Vagina (tissue), 2 donors: ENCODE measurements at regions not wholly inside any gene's neighbourhood (a gene's known extent, or its start where the extent isn't known, plus 50 kb on each side); places are given as distances from the start of the nearest gene placed in this dataset.

ENCODE experiments used
- DNase-seq, 2 donors: peaks; one replicate each; pipeline ENCODE4 v3.0.0-alpha.2; 2017; ENCODE audit errors: extremely low spot score in 2 of 2
- H3K27ac ChIP-seq: fragments of 200-600 bp; sonication (generic); one replicate; pipeline ENCODE4 v1.5.1; 2019
- H3K27me3 ChIP-seq: fragments of 200-600 bp; sonication (generic); one replicate; pipeline ENCODE4 v1.5.1; 2019
- H3K36me3 ChIP-seq, 2 donors: fragments of 200-600 bp; sonication (generic); one replicate each; pipeline ENCODE4 v1.5.1; 2017 to 2019
- H3K4me1 ChIP-seq: fragments of 200-600 bp; sonication (generic); one replicate; pipeline ENCODE4 v1.5.1; 2019
- H3K4me3 ChIP-seq, 2 donors: fragments of 200-600 bp; sonication (generic); 1 replicate in 1 of 2; 2 replicates in 1 of 2; pipeline ENCODE4 v1.5.1; 2016 to 2019
- H3K9me3 ChIP-seq: fragments of 200-600 bp; sonication (generic); one replicate; pipeline ENCODE4 v1.5.1; 2019
- CTCF ChIP-seq, 3 experiments: fragments of 450-650 bp in 2 of 3; fragments of 200-600 bp in 1 of 3; sonication (generic) in 1 of 3; IDR thresholded peaks; one replicate each; pipeline ENCODE4 v1.5.1; 2017 to 2019; ENCODE audit warnings: antibody characterized with exemption in 3 of 3, mild to moderate bottlenecking in 2 of 3, moderate library complexity in 2 of 3
- POLR2A ChIP-seq, 2 donors: fragments of 450-650 bp; IDR thresholded peaks; one replicate each; pipeline ENCODE4 v1.6.1; 2017; ENCODE audit warnings: antibody characterized with exemption in 2 of 2, mild to moderate bottlenecking in 2 of 2, moderate library complexity in 2 of 2
- POLR2AphosphoS5 ChIP-seq, 2 donors: sonication (generic); formaldehyde crosslinking; IDR thresholded peaks; one replicate each; pipeline ENCODE4 v1.9.0; 2017; ENCODE audit warnings: antibody characterized with exemption in 2 of 2, mild to moderate bottlenecking in 2 of 2, low read depth in 1 of 2; ENCODE audit not compliant: insufficient read depth in 1 of 2
- intact Hi-C: fragments of 100-400 bp; cut with DNase I; formaldehyde crosslinking; loops from one replicate; pipeline ENCODE4 v1.15.1; 2023

GRCh38 chr4:135368831-135369230 lies 1167.2 kb upstream of the PABPC4L start:
- no peak overlapping the region for H3K27ac ChIP-seq
- no peaks in the 10 kb centered on the region for H3K9me3 ChIP-seq
- no peaks in the 10 kb centered on the region for H3K27me3 ChIP-seq
- H3K4me3 ChIP-seq = no peak overlapping the region
- TF ChIP-seq CTCF (IDR thresholded peaks at IDR 0.05) (no peak), POLR2A (IDR thresholded peaks at IDR 0.05) (no peak), POLR2AphosphoS5 (IDR thresholded peaks at IDR 0.05; ENCODE audit: insufficient read depth in 1 of 2, low read depth in 1 of 2) (no peak)
- intact Hi-C loops = no loop called here
- DNase-seq = no peak
- no peaks in the 10 kb centered on the region for H3K4me1 ChIP-seq
- no peaks in the 10 kb centered on the region for H3K36me3 ChIP-seq

- Histone ChIP-seq H3K4me3 (no peak overlapping the region), H3K27ac (no peak overlapping the region), H3K27me3 (no peaks in the 10 kb centered on the region), H3K4me1 (no peaks in the 10 kb centered on the region), H3K9me3 (no peaks in the 10 kb centered on the region), H3K36me3 (no peaks in the 10 kb centered on the region)
- TF ChIP-seq CTCF (IDR thresholded peaks at IDR 0.05) (no peak), POLR2AphosphoS5 (IDR thresholded peaks at IDR 0.05; ENCODE audit: insufficient read depth in 1 of 2, low read depth in 1 of 2) (no peak), POLR2A (IDR thresholded peaks at IDR 0.05) (no peak)
- intact Hi-C loops = no loop called here
- no peak for DNase-seq
Measured at GRCh38 chr4:135365065-135365464, 1163.5 kb upstream of the PABPC4L start.

- intact Hi-C loops = no loop called here
- DNase-seq = no peak
- TF ChIP-seq POLR2AphosphoS5 (IDR thresholded peaks at IDR 0.05; ENCODE audit: insufficient read depth in 1 of 2, low read depth in 1 of 2) = no peak
- TF ChIP-seq POLR2A (IDR thresholded peaks at IDR 0.05) = no peak
- no peak for TF ChIP-seq CTCF (IDR thresholded peaks at IDR 0.05)
- no peak overlapping the region for H3K4me3 ChIP-seq
- no peak overlapping the region for H3K27ac ChIP-seq
- no peaks in the 10 kb centered on the region for H3K4me1 ChIP-seq
- H3K9me3 ChIP-seq = no peaks in the 10 kb centered on the region
- no peaks in the 10 kb centered on the region for H3K27me3 ChIP-seq
- H3K36me3 ChIP-seq = no peaks in the 10 kb centered on the region
Measured at GRCh38 chr4:135359128-135359527, 1157.5 kb upstream of the PABPC4L start.

GRCh38 chr4:135357091-135357490 lies 1155.5 kb upstream of the PABPC4L start:
- no peaks in the 10 kb centered on the region for H3K36me3 ChIP-seq
- no peak overlapping the region for H3K4me3 ChIP-seq
- TF ChIP-seq POLR2A (IDR thresholded peaks at IDR 0.05) (no peak), POLR2AphosphoS5 (IDR thresholded peaks at IDR 0.05; ENCODE audit: insufficient read depth in 1 of 2, low read depth in 1 of 2) (no peak), CTCF (IDR thresholded peaks at IDR 0.05) (no peak)
- H3K27me3 ChIP-seq = no peaks in the 10 kb centered on the region
- H3K4me1 ChIP-seq = no peaks in the 10 kb centered on the region
- H3K27ac ChIP-seq = no peak overlapping the region
- intact Hi-C loops = no loop called here
- H3K9me3 ChIP-seq = no peaks in the 10 kb centered on the region
- DNase-seq = no peak

GRCh38 chr4:135354876-135355275 lies 1153.3 kb upstream of the PABPC4L start:
- intact Hi-C loops = no loop called here
- no peaks in the 10 kb centered on the region for H3K36me3 ChIP-seq
- H3K4me1 ChIP-seq = no peaks in the 10 kb centered on the region
- TF ChIP-seq POLR2A (IDR thresholded peaks at IDR 0.05) = no peak
- TF ChIP-seq POLR2AphosphoS5 (IDR thresholded peaks at IDR 0.05; ENCODE audit: insufficient read depth in 1 of 2, low read depth in 1 of 2) = no peak
- no peak for TF ChIP-seq CTCF (IDR thresholded peaks at IDR 0.05)
- no peaks in the 10 kb centered on the region for H3K9me3 ChIP-seq
- no peak overlapping the region for H3K27ac ChIP-seq
- no peaks in the 10 kb centered on the region for H3K27me3 ChIP-seq
- no peak overlapping the region for H3K4me3 ChIP-seq
- DNase-seq = no peak
